Activated CD4-positive, alpha-beta T cell treated with anti-CD3 and anti-CD28 coated beads, Interleukin-2, amount 10 ng/mL, durations not matched to agents 7 days and 5 days (primary cell): ENCODE measurements at regions not wholly inside any gene's neighbourhood (a gene's known extent, or its start where the extent isn't known, plus 50 kb on each side); places are given as distances from the start of the nearest gene placed in this dataset.
"Not testable (repeated sequence)": the region's sequence is repeated elsewhere in the genome, so short reads cannot be mapped to it uniquely, and the experiment has no call there.

Experiments used
- CTCF ChIA-PET: fragments of 350-600 bp; sonication (Branson Sonifier 250); formaldehyde crosslinking; loops from one replicate; lab custom pipeline; 2021; ENCODE audit warnings: antibody characterized with exemption; lab: Charles Lee
- POLR2A ChIA-PET: fragments of 350-600 bp; sonication (Branson Sonifier 250); formaldehyde crosslinking; loops from one replicate; lab custom pipeline; 2021; ENCODE audit warnings: antibody characterized with exemption; lab: Charles Lee
- DNase-seq: peaks from one replicate; pipeline ENCODE4 v3.0.0-alpha.2; 2020
- H3K27ac Mint-ChIP-seq: one replicate; pipeline ENCODE4 v1.8.0; 2021; ENCODE audit warnings: mild to moderate bottlenecking, moderate library complexity, mixed read lengths
- H3K27me3 Mint-ChIP-seq: one replicate; pipeline ENCODE4 v1.8.0; 2021; ENCODE audit warnings: mixed read lengths
- H3K36me3 Mint-ChIP-seq: one replicate; pipeline ENCODE4 v1.8.0; 2021; ENCODE audit warnings: low read depth, mixed read lengths
- H3K4me1 Mint-ChIP-seq: one replicate; pipeline ENCODE4 v1.8.0; 2021; ENCODE audit warnings: mixed read lengths
- H3K4me3 Mint-ChIP-seq: one replicate; pipeline ENCODE4 v1.8.0; 2021; ENCODE audit warnings: mild to moderate bottlenecking, moderate library complexity, mixed read lengths
- H3K9me3 Mint-ChIP-seq: one replicate; pipeline ENCODE4 v1.8.0; 2021; ENCODE audit warnings: mixed read lengths

DNA sequence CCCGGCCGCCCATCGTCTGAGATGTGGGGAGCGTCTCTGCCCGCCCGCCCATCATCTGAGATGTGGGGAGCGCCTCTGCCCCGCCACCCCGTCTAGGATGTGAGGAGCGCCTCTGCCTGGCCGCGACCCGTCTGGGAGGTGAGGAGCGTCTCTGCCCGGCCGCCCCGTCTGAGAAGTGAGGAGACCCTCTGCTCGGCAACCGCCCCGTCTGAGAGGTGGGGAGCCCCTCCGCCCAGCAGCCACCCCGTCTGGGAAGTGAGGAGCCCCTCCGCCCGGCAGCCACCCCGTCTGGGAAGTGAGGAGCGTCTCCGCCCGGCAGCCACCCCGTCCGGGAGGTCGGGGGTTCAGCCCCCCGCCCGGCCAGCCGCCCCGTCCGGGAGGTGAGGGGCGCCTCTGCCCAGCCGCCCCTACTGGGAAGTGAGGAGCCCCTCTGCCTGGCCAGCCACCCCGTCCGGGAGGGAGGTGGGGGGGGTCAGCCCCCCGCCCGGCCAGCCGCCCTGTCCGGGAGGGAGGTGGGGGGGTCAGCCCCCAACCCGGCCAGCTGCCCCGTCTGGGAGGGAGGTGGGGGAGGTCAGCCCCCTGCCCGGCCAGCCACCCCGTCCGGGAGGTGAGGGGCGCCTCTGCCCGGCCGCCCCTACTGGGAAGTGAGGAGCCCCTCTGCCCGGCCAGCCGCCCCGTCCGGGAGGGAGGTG, 54.9 kb upstream of the CACHD1 start:
- H3K4me3 Mint-ChIP-seq, H3K4me1 Mint-ChIP-seq, CTCF ChIA-PET, H3K36me3 Mint-ChIP-seq, POLR2A ChIA-PET, H3K9me3 Mint-ChIP-seq, H3K27ac Mint-ChIP-seq, DNase-seq, H3K27me3 Mint-ChIP-seq: not testable (repeated sequence)

DNA sequence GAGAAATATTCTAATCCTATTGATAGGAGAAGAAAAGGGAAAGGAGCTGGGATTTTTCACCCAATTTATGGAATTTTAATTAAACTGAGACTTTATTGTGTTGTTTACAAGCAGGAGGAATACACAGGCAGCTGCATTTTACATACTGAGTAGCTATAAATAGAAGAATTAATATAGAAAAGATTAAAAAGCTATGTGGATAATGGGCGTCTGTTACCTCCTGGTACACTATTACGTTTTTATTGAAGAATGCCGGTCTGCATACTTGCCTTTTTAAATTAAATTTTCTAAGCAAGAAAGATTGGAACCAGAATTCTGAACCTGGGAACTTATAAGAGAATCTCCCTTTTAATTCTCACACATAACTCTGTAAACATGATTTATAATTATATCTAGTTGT, 52.1 kb upstream of the CACHD1 start:
- CTCF ChIA-PET = interaction anchor here (0.6 kb wide), 1 partner anchor 206 kb away, joined by 4 read pairs; no protein-coding TSS in a partner anchor
- no peaks in the 10 kb centered on the region for H3K4me1 Mint-ChIP-seq
- DNase-seq = no peak
- no peak overlapping the region for H3K4me3 Mint-ChIP-seq
- no peak overlapping the region for H3K27ac Mint-ChIP-seq
- H3K9me3 Mint-ChIP-seq = no peaks in the 10 kb centered on the region
- POLR2A ChIA-PET = no interaction called here
- no peaks in the 10 kb centered on the region for H3K36me3 Mint-ChIP-seq
- peaks cover 8% of the 10 kb centered on the region for H3K27me3 Mint-ChIP-seq
